ENCODE measurements at regions not wholly inside any gene's neighbourhood (a gene's known extent, or its start where the extent isn't known, plus 50 kb on each side); places are given as distances from the start of the nearest gene placed in this dataset.

GRCh38 chr10:47249881-47250280, 50.1 kb upstream of the GDF10 start:
- H3K4me1 ChIP-seq (ENCODE audit: control insufficient read depth, insufficient read depth, low read length), result no peaks in the 10 kb centered on the region
- WGBS (ENCODE audit: insufficient coverage, low lambda C conversion rate), result no CpG with 5 or more reads among the region's 4 CpGs
- no peaks in the 10 kb centered on the region for H3K27me3 ChIP-seq (ENCODE audit: control insufficient read depth, insufficient read depth, low read length)
- H3K9me3 ChIP-seq (ENCODE audit: control insufficient read depth, low read depth, low read length), result no peaks in the 10 kb centered on the region
- DNase-seq, result no peak
- H3K4me3 ChIP-seq (ENCODE audit: low read length), result no peak overlapping the region
- H3K36me3 ChIP-seq (ENCODE audit: control insufficient read depth, insufficient read depth, low read length), result no peaks in the 10 kb centered on the region
- no peak overlapping the region for H3K27ac ChIP-seq (ENCODE audit: low read length)

Data from large intestine (tissue), 3 donors.